ENCODE measurements at regions not wholly inside any gene's neighbourhood (a gene's known extent, or its start where the extent isn't known, plus 50 kb on each side); places are given as distances from the start of the nearest gene placed in this dataset.

DNA sequence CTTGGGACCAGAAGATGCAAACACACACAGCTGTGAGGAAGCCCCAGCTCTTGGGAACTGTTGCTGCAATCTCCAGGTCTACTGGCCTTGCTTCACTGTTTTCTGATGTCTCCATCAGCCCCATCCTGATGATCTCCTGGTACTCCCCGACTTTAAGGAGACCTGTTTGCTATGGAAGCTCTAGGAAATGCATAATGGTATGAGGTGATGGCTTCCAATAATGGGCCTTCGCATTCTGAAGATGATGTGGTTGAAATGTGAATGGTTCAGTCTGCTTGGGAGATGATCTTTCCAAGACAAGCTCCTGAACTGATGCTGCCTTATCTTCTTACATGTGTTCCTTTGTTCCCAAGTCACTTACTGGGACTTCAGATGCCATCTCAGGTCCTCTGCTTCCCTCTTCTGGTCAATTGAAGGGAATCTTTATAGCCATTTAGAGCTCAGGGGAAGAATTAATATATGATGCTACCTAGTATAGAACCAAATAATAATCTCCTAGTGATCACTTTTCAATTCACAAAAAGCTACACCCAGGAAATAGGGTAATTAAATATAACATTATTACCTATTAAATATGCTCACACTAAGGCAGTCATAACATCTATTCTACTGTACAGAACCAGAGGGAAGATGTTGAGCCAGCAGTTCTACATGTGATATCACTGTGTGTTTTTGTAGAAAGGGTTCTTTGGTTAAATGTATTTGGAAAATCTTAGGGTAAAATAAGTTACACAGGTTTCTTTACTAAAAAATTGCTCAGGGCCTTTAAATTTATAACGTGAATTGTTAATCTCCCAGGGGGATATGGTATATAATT is 73.9 kb upstream of the VTCN1 start:
- peak; percentile 66; the same call in 2 of the 3 replicates for ATAC-seq (ENCODE audit: low read depth)
- Histone ChIP-seq H3K27me3 (ENCODE audit: insufficient read depth, poor library complexity, severe bottlenecking) (no peaks in the 10 kb centered on the region), H3K9me3 (ENCODE audit: severe bottlenecking) (no peaks in the 10 kb centered on the region), H3K4me3 (ENCODE audit: severe bottlenecking) (no peak overlapping the region), H3K36me3 (ENCODE audit: low read depth) (no peaks in the 10 kb centered on the region), H3K4me1 (ENCODE audit: insufficient read depth, poor library complexity, severe bottlenecking) (no peaks in the 10 kb centered on the region), H3K27ac (ENCODE audit: poor library complexity, severe bottlenecking) (no peak overlapping the region)
- no peak for DNase-seq (ENCODE audit: low spot score)
- TF ChIP-seq, protein P1, sequence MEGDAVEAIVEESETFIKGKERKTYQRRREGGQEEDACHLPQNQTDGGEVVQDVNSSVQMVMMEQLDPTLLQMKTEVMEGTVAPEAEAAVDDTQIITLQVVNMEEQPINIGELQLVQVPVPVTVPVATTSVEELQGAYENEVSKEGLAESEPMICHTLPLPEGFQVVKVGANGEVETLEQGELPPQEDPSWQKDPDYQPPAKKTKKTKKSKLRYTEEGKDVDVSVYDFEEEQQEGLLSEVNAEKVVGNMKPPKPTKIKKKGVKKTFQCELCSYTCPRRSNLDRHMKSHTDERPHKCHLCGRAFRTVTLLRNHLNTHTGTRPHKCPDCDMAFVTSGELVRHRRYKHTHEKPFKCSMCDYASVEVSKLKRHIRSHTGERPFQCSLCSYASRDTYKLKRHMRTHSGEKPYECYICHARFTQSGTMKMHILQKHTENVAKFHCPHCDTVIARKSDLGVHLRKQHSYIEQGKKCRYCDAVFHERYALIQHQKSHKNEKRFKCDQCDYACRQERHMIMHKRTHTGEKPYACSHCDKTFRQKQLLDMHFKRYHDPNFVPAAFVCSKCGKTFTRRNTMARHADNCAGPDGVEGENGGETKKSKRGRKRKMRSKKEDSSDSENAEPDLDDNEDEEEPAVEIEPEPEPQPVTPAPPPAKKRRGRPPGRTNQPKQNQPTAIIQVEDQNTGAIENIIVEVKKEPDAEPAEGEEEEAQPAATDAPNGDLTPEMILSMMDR (IDR thresholded peaks at IDR 0.05; ENCODE audit: poor library complexity, severe bottlenecking), result peak; percentile 72

DNA sequence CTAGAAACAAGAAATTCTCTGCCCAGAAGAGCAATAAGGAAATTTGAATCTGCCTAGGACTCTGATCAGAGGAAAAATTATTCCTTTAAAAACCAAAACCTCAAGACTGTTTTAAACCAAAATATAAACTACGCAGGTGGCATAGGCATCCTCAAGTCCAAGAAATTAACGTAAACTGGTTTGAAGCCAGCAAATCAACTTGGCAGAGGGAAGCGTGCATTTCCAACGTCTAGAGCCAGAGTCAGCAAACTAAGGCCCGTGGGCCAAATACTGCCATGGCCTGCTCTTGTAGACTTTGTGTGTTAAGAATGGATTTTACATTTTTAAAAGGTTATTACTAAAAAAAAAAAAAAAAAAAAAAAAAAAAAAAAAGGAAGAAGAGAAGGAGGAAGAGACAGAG is 67.8 kb upstream of the VTCN1 start:
- ATAC-seq (ENCODE audit: low read depth), result no peak
- Histone ChIP-seq H3K4me3 (ENCODE audit: severe bottlenecking) (no peak overlapping the region), H3K27ac (ENCODE audit: poor library complexity, severe bottlenecking) (no peak overlapping the region), H3K36me3 (ENCODE audit: low read depth) (no peaks in the 10 kb centered on the region), H3K4me1 (ENCODE audit: insufficient read depth, poor library complexity, severe bottlenecking) (no peaks in the 10 kb centered on the region), H3K27me3 (ENCODE audit: insufficient read depth, poor library complexity, severe bottlenecking) (no peaks in the 10 kb centered on the region), H3K9me3 (ENCODE audit: severe bottlenecking) (no peaks in the 10 kb centered on the region)
- DNase-seq (ENCODE audit: low spot score), result no peak
- TF ChIP-seq, protein P1 (IDR thresholded peaks at IDR 0.05; ENCODE audit: poor library complexity, severe bottlenecking), result no peak

GRCh38 chr1:117275055-117275454 is 64.3 kb upstream of the VTCN1 start:
- H3K4me3 ChIP-seq (ENCODE audit: severe bottlenecking), result no peak overlapping the region
- ATAC-seq (ENCODE audit: low read depth) (no peak), DNase-seq (ENCODE audit: low spot score) (no peak)
- H3K4me1 ChIP-seq (ENCODE audit: insufficient read depth, poor library complexity, severe bottlenecking), result no peaks in the 10 kb centered on the region
- H3K27ac ChIP-seq (ENCODE audit: poor library complexity, severe bottlenecking), result no peak overlapping the region
- no peaks in the 10 kb centered on the region for H3K9me3 ChIP-seq (ENCODE audit: severe bottlenecking)
- no peaks in the 10 kb centered on the region for H3K27me3 ChIP-seq (ENCODE audit: insufficient read depth, poor library complexity, severe bottlenecking)
- H3K36me3 ChIP-seq (ENCODE audit: low read depth), result no peaks in the 10 kb centered on the region
- TF ChIP-seq, protein P1 (IDR thresholded peaks at IDR 0.05; ENCODE audit: poor library complexity, severe bottlenecking), result no peak

- H3K4me1 ChIP-seq (ENCODE audit: insufficient read depth, poor library complexity, severe bottlenecking), result no peaks in the 10 kb centered on the region
- TF ChIP-seq, protein P1 (IDR thresholded peaks at IDR 0.05; ENCODE audit: poor library complexity, severe bottlenecking), result no peak
- ATAC-seq (ENCODE audit: low read depth), result no peak
- no peak for DNase-seq (ENCODE audit: low spot score)
- no peak overlapping the region for H3K4me3 ChIP-seq (ENCODE audit: severe bottlenecking)
- no peak overlapping the region for H3K27ac ChIP-seq (ENCODE audit: poor library complexity, severe bottlenecking)
- no peaks in the 10 kb centered on the region for H3K36me3 ChIP-seq (ENCODE audit: low read depth)
- no peaks in the 10 kb centered on the region for H3K9me3 ChIP-seq (ENCODE audit: severe bottlenecking)
- no peaks in the 10 kb centered on the region for H3K27me3 ChIP-seq (ENCODE audit: insufficient read depth, poor library complexity, severe bottlenecking)
Observed at GRCh38 chr1:117271959-117272358, 61.2 kb upstream of the VTCN1 start.

DNA sequence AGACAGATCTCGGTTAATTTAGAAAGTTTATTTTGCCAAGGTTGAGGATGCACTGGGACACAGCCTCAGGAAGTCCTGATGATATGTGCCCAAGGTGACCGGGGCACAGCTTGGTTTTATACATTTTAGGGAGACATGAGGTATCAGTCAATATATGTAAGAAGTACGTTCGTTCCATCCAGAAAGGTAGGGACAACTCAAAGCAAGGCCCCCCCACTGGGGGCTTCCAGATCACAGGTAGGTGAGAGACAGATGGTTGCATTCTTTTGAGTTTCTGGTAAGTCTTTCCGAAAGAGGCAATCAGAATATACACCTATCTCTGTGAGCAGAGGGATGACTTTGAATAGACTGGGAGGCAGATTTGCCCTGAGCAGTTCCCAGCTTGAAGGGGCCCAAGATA is 60.4 kb upstream of the VTCN1 start:
- TF ChIP-seq, protein P1 (IDR thresholded peaks at IDR 0.05; ENCODE audit: poor library complexity, severe bottlenecking), result no peak
- H3K9me3 ChIP-seq (ENCODE audit: severe bottlenecking), result no peaks in the 10 kb centered on the region
- no peaks in the 10 kb centered on the region for H3K4me1 ChIP-seq (ENCODE audit: insufficient read depth, poor library complexity, severe bottlenecking)
- no peaks in the 10 kb centered on the region for H3K36me3 ChIP-seq (ENCODE audit: low read depth)
- no peak overlapping the region for H3K27ac ChIP-seq (ENCODE audit: poor library complexity, severe bottlenecking)
- ATAC-seq (ENCODE audit: low read depth) (no peak), DNase-seq (ENCODE audit: low spot score) (no peak)
- H3K4me3 ChIP-seq (ENCODE audit: severe bottlenecking), result no peak overlapping the region
- no peaks in the 10 kb centered on the region for H3K27me3 ChIP-seq (ENCODE audit: insufficient read depth, poor library complexity, severe bottlenecking)

Data from RWPE2 (cell line).